ENCODE measurements at regions not wholly inside any gene's neighbourhood (a gene's known extent, or its start where the extent isn't known, plus 50 kb on each side); places are given as distances from the start of the nearest gene placed in this dataset.
"Not testable (repeated sequence)": the region's sequence is repeated elsewhere in the genome, so short reads cannot be mapped to it uniquely, and the experiment has no call there.

- Histone ChIP-seq H3K4me3 (ENCODE audit: low read depth in 1 of 2, low read length in 2 of 2) (no peak overlapping the region), H3K9me3 (ENCODE audit: control insufficient read depth in 1 of 2, low read length in 2 of 2) (no peaks in the 10 kb centered on the region)
Measured at GRCh38 chr7:136290351-136290750, 313.2 kb upstream of the MTPN start.

DNA sequence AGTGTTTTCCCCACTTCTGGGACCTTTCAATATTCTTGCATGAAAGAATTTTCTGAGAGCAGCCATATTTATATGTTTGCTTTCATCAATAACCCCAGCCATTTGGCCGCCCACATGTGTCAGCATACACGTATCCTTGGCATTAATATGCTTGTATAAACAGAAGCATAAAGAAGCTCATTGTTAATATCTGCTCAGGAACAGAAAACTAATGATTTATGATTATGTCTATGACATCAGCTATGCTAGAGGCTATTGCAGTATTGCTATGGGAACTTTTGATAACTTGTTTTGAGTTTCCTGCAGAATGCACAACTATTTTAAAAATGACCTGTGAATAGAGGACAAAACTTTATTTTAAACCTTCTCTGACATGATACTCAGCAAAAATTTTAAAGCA lies 300.9 kb upstream of the MTPN start:
- Histone ChIP-seq H3K27me3 (ENCODE audit: control insufficient read depth in 1 of 2, insufficient read depth in 2 of 2, low read length in 2 of 2) (no peaks in the 10 kb centered on the region), H3K4me3 (ENCODE audit: low read depth in 1 of 2, low read length in 2 of 2) (no peak overlapping the region), H3K9ac (ENCODE audit: low read depth in 1 of 2, low read length in 2 of 2) (no peak overlapping the region), H3K9me3 (ENCODE audit: control insufficient read depth in 1 of 2, low read length in 2 of 2) (peaks cover 0 to 2% of the 10 kb centered on the region in 2 donors), H3K27ac (ENCODE audit: low read depth, low read length) (no peak overlapping the region), H3K36me3 (ENCODE audit: control insufficient read depth in 1 of 2, insufficient read depth in 2 of 2, low read length in 2 of 2) (no peaks in the 10 kb centered on the region), H3K4me1 (ENCODE audit: control insufficient read depth in 1 of 2, insufficient read depth in 2 of 2, low read length in 2 of 2) (no peaks in the 10 kb centered on the region)

More at GRCh38 chr7:136290351-136290750, 313.2 kb upstream of the MTPN start:
- Histone ChIP-seq H3K4me1 (ENCODE audit: control insufficient read depth in 1 of 2, insufficient read depth in 2 of 2, low read length in 2 of 2) (no peaks in the 10 kb centered on the region), H3K27ac (ENCODE audit: low read depth, low read length) (no peak overlapping the region), H3K27me3 (ENCODE audit: control insufficient read depth in 1 of 2, insufficient read depth in 2 of 2, low read length in 2 of 2) (no peaks in the 10 kb centered on the region), H3K9ac (ENCODE audit: low read depth in 1 of 2, low read length in 2 of 2) (no peak overlapping the region), H3K36me3 (ENCODE audit: control insufficient read depth in 1 of 2, insufficient read depth in 2 of 2, low read length in 2 of 2) (no peaks in the 10 kb centered on the region)

GRCh38 chr7:136275794-136276193 lies 298.6 kb upstream of the MTPN start:
- Histone ChIP-seq H3K27me3 (ENCODE audit: control insufficient read depth in 1 of 2, insufficient read depth in 2 of 2, low read length in 2 of 2) (no peaks in the 10 kb centered on the region), H3K4me3 (ENCODE audit: low read depth in 1 of 2, low read length in 2 of 2) (no peak overlapping the region), H3K9me3 (ENCODE audit: control insufficient read depth in 1 of 2, low read length in 2 of 2) (peaks cover 0 to 2% of the 10 kb centered on the region in 2 donors), H3K4me1 (ENCODE audit: control insufficient read depth in 1 of 2, insufficient read depth in 2 of 2, low read length in 2 of 2) (no peaks in the 10 kb centered on the region), H3K9ac (ENCODE audit: low read depth in 1 of 2, low read length in 2 of 2) (no peak overlapping the region), H3K27ac (ENCODE audit: low read depth, low read length) (no peak overlapping the region), H3K36me3 (ENCODE audit: control insufficient read depth in 1 of 2, insufficient read depth in 2 of 2, low read length in 2 of 2) (no peaks in the 10 kb centered on the region)

- H3K4me1 ChIP-seq (ENCODE audit: control insufficient read depth in 1 of 2, insufficient read depth in 2 of 2, low read length in 2 of 2) = no peaks in the 10 kb centered on the region
- H3K4me3 ChIP-seq (ENCODE audit: low read depth in 1 of 2, low read length in 2 of 2) = no peak overlapping the region
- no peaks in the 10 kb centered on the region for H3K27me3 ChIP-seq (ENCODE audit: control insufficient read depth in 1 of 2, insufficient read depth in 2 of 2, low read length in 2 of 2)
- H3K9ac ChIP-seq (ENCODE audit: low read depth in 1 of 2, low read length in 2 of 2) = no peak overlapping the region
- peaks cover 0 to 7% of the 10 kb centered on the region in 2 donors for H3K9me3 ChIP-seq (ENCODE audit: control insufficient read depth in 1 of 2, low read length in 2 of 2)
- no peaks in the 10 kb centered on the region for H3K36me3 ChIP-seq (ENCODE audit: control insufficient read depth in 1 of 2, insufficient read depth in 2 of 2, low read length in 2 of 2)
- no peak overlapping the region for H3K27ac ChIP-seq (ENCODE audit: low read depth, low read length)
Measured at GRCh38 chr7:136274636-136275345, 297.6 kb upstream of the MTPN start.

- H3K9me3 ChIP-seq (ENCODE audit: control insufficient read depth in 1 of 2, low read length in 2 of 2) = peaks cover 0 to 7% of the 10 kb centered on the region in 2 donors
- H3K36me3 ChIP-seq (ENCODE audit: control insufficient read depth in 1 of 2, insufficient read depth in 2 of 2, low read length in 2 of 2) = no peaks in the 10 kb centered on the region
- H3K27ac ChIP-seq (ENCODE audit: low read depth, low read length) = no peak overlapping the region
- no peak overlapping the region for H3K9ac ChIP-seq (ENCODE audit: low read depth in 1 of 2, low read length in 2 of 2)
- H3K4me3 ChIP-seq (ENCODE audit: low read depth in 1 of 2, low read length in 2 of 2) = no peak overlapping the region
- H3K4me1 ChIP-seq (ENCODE audit: control insufficient read depth in 1 of 2, insufficient read depth in 2 of 2, low read length in 2 of 2) = no peaks in the 10 kb centered on the region
- H3K27me3 ChIP-seq (ENCODE audit: control insufficient read depth in 1 of 2, insufficient read depth in 2 of 2, low read length in 2 of 2) = no peaks in the 10 kb centered on the region
Measured at GRCh38 chr7:136272934-136273333, 295.8 kb upstream of the MTPN start.

DNA sequence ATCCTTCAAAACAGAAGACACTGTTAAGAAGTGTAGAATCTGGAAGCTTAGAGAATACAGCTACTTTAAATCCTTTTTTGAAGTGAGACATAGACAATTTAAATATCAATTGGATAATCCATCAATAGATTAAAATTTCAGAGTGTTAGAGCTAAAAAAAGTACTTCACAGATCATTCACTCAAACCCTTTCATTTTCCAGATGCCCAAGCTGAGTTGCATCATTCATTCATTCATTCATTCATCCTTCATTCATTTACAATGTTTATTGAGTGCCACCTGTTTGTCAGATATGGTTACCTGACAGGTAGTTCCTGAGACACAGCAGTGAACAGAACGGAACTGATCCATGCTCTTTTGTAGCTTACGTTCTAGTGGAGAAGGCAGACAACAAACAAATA lies 290.7 kb upstream of the MTPN start:
- H3K27ac ChIP-seq (ENCODE audit: low read depth, low read length) = no peak overlapping the region
- no peaks in the 10 kb centered on the region for H3K27me3 ChIP-seq (ENCODE audit: control insufficient read depth in 1 of 2, insufficient read depth in 2 of 2, low read length in 2 of 2)
- no peak overlapping the region for H3K9ac ChIP-seq (ENCODE audit: low read depth in 1 of 2, low read length in 2 of 2)
- H3K9me3 ChIP-seq (ENCODE audit: control insufficient read depth in 1 of 2, low read length in 2 of 2) = peaks cover 14 to 27% of the 10 kb centered on the region in 2 donors
- no peaks in the 10 kb centered on the region for H3K36me3 ChIP-seq (ENCODE audit: control insufficient read depth in 1 of 2, insufficient read depth in 2 of 2, low read length in 2 of 2)
- no peak overlapping the region for H3K4me3 ChIP-seq (ENCODE audit: low read depth in 1 of 2, low read length in 2 of 2)
- H3K4me1 ChIP-seq (ENCODE audit: control insufficient read depth in 1 of 2, insufficient read depth in 2 of 2, low read length in 2 of 2) = no peaks in the 10 kb centered on the region

DNA sequence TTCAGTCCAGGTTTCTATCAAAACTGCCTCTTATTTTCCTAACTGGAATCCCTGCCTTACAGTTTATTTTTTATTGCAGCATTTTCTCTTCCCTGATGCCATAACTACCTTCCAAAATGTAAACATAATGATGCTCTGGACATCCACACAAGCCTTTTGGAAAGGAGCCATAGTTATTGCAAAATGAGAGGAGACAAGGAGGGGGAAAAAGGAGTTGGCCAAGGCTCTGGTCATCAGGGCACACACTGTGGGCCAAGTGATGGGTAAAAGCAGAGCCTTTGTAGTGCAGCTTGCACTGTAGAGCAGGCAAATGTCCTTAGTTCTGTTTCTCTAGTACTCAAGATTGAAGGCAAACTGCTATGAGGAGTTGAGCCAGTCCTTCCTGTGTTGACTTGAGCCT lies 289.3 kb upstream of the MTPN start:
- no peak overlapping the region for H3K9ac ChIP-seq (ENCODE audit: low read depth in 1 of 2, low read length in 2 of 2)
- H3K27me3 ChIP-seq (ENCODE audit: control insufficient read depth in 1 of 2, insufficient read depth in 2 of 2, low read length in 2 of 2) = no peaks in the 10 kb centered on the region
- H3K27ac ChIP-seq (ENCODE audit: low read depth, low read length) = no peak overlapping the region
- no peaks in the 10 kb centered on the region for H3K36me3 ChIP-seq (ENCODE audit: control insufficient read depth in 1 of 2, insufficient read depth in 2 of 2, low read length in 2 of 2)
- no peak overlapping the region for H3K4me3 ChIP-seq (ENCODE audit: low read depth in 1 of 2, low read length in 2 of 2)
- peaks cover 14 to 27% of the 10 kb centered on the region in 2 donors for H3K9me3 ChIP-seq (ENCODE audit: control insufficient read depth in 1 of 2, low read length in 2 of 2)
- H3K4me1 ChIP-seq (ENCODE audit: control insufficient read depth in 1 of 2, insufficient read depth in 2 of 2, low read length in 2 of 2) = no peaks in the 10 kb centered on the region

- H3K9me3 ChIP-seq (ENCODE audit: control insufficient read depth in 1 of 2, low read length in 2 of 2) = peaks cover 23 to 31% of the 10 kb centered on the region in 2 donors
- H3K27ac ChIP-seq (ENCODE audit: low read depth, low read length); H3K4me1 ChIP-seq (ENCODE audit: control insufficient read depth in 1 of 2, insufficient read depth in 2 of 2, low read length in 2 of 2); H3K36me3 ChIP-seq (ENCODE audit: control insufficient read depth in 1 of 2, insufficient read depth in 2 of 2, low read length in 2 of 2); H3K27me3 ChIP-seq (ENCODE audit: control insufficient read depth in 1 of 2, insufficient read depth in 2 of 2, low read length in 2 of 2); H3K9ac ChIP-seq (ENCODE audit: low read depth in 1 of 2, low read length in 2 of 2); H3K4me3 ChIP-seq (ENCODE audit: low read depth in 1 of 2, low read length in 2 of 2): not testable (repeated sequence)
Measured at GRCh38 chr7:136264304-136264703, 287.1 kb upstream of the MTPN start.

- H3K4me3 ChIP-seq (ENCODE audit: low read depth in 1 of 2, low read length in 2 of 2); H3K36me3 ChIP-seq (ENCODE audit: control insufficient read depth in 1 of 2, insufficient read depth in 2 of 2, low read length in 2 of 2); H3K4me1 ChIP-seq (ENCODE audit: control insufficient read depth in 1 of 2, insufficient read depth in 2 of 2, low read length in 2 of 2); H3K9ac ChIP-seq (ENCODE audit: low read depth in 1 of 2, low read length in 2 of 2); H3K27ac ChIP-seq (ENCODE audit: low read depth, low read length); H3K27me3 ChIP-seq (ENCODE audit: control insufficient read depth in 1 of 2, insufficient read depth in 2 of 2, low read length in 2 of 2): not testable (repeated sequence)
- peaks cover 23 to 31% of the 10 kb centered on the region in 2 donors for H3K9me3 ChIP-seq (ENCODE audit: control insufficient read depth in 1 of 2, low read length in 2 of 2)
Measured at GRCh38 chr7:136263112-136263860, 286.1 kb upstream of the MTPN start.

DNA sequence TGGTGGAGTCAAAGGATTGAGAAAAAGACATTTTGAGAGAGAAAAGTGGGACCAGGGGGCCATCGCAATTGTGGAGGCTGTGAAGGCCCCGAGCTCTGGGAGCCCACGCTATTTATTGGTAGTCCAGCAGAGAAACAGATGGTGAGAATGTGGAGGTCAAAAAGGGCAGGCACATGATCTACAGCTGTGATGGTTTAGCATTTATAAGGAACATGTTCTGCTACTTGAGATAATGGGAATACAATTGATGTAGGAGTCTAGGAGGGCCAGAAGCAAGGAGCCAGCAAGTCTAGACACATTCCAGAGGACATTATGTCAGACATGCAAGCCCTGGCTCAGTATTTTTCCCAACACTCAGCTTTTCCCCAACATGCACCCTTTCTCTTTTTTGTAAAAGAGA lies 283.4 kb upstream of the MTPN start:
- not testable (repeated sequence) for H3K27ac ChIP-seq (ENCODE audit: low read depth, low read length); H3K4me3 ChIP-seq (ENCODE audit: low read depth in 1 of 2, low read length in 2 of 2); H3K4me1 ChIP-seq (ENCODE audit: control insufficient read depth in 1 of 2, insufficient read depth in 2 of 2, low read length in 2 of 2); H3K36me3 ChIP-seq (ENCODE audit: control insufficient read depth in 1 of 2, insufficient read depth in 2 of 2, low read length in 2 of 2); H3K9ac ChIP-seq (ENCODE audit: low read depth in 1 of 2, low read length in 2 of 2); H3K27me3 ChIP-seq (ENCODE audit: control insufficient read depth in 1 of 2, insufficient read depth in 2 of 2, low read length in 2 of 2)
- H3K9me3 ChIP-seq (ENCODE audit: control insufficient read depth in 1 of 2, low read length in 2 of 2) = peaks cover 23 to 25% of the 10 kb centered on the region in 2 donors
